ENCODE measurements at regions not wholly inside any gene's neighbourhood (a gene's known extent, or its start where the extent isn't known, plus 50 kb on each side); places are given as distances from the start of the nearest gene placed in this dataset.

- TF ChIP-seq CEBPB (IDR thresholded peaks at IDR 0.05) (no peak), EP300 (IDR thresholded peaks at IDR 0.05; ENCODE audit: borderline replicate concordance) (no peak), RAD21 (IDR thresholded peaks at IDR 0.05; ENCODE audit: low read depth) (no peak), NFIC (IDR thresholded peaks at IDR 0.05) (no peak), ZBTB7A (IDR thresholded peaks at IDR 0.05; ENCODE audit: low read depth) (no peak), TCF12 (IDR thresholded peaks at IDR 0.05; ENCODE audit: low read depth) (no peak), FOXM1 (IDR thresholded peaks at IDR 0.05; ENCODE audit: borderline replicate concordance, low read depth) (no peak), CREB1 (IDR thresholded peaks at IDR 0.05; ENCODE audit: low read depth) (no peak), YY1 (IDR thresholded peaks at IDR 0.05; ENCODE audit: low read depth) (no peak), TAF1 (IDR thresholded peaks at IDR 0.05; ENCODE audit: low read depth) (no peak), TEAD4 (IDR thresholded peaks at IDR 0.05) (no peak), EGR1 (IDR thresholded peaks at IDR 0.05) (no peak)
- TF ChIP-seq, protein P1, sequence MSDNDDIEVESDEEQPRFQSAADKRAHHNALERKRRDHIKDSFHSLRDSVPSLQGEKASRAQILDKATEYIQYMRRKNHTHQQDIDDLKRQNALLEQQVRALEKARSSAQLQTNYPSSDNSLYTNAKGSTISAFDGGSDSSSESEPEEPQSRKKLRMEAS (IDR thresholded peaks at IDR 0.05), result no peak
- TF ChIP-seq, protein P2, sequence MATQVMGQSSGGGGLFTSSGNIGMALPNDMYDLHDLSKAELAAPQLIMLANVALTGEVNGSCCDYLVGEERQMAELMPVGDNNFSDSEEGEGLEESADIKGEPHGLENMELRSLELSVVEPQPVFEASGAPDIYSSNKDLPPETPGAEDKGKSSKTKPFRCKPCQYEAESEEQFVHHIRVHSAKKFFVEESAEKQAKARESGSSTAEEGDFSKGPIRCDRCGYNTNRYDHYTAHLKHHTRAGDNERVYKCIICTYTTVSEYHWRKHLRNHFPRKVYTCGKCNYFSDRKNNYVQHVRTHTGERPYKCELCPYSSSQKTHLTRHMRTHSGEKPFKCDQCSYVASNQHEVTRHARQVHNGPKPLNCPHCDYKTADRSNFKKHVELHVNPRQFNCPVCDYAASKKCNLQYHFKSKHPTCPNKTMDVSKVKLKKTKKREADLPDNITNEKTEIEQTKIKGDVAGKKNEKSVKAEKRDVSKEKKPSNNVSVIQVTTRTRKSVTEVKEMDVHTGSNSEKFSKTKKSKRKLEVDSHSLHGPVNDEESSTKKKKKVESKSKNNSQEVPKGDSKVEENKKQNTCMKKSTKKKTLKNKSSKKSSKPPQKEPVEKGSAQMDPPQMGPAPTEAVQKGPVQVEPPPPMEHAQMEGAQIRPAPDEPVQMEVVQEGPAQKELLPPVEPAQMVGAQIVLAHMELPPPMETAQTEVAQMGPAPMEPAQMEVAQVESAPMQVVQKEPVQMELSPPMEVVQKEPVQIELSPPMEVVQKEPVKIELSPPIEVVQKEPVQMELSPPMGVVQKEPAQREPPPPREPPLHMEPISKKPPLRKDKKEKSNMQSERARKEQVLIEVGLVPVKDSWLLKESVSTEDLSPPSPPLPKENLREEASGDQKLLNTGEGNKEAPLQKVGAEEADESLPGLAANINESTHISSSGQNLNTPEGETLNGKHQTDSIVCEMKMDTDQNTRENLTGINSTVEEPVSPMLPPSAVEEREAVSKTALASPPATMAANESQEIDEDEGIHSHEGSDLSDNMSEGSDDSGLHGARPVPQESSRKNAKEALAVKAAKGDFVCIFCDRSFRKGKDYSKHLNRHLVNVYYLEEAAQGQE (IDR thresholded peaks at IDR 0.05; ENCODE audit: low read depth), result no peak
- TF ChIP-seq, protein P3, sequence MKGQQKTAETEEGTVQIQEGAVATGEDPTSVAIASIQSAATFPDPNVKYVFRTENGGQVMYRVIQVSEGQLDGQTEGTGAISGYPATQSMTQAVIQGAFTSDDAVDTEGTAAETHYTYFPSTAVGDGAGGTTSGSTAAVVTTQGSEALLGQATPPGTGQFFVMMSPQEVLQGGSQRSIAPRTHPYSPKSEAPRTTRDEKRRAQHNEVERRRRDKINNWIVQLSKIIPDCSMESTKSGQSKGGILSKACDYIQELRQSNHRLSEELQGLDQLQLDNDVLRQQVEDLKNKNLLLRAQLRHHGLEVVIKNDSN (IDR thresholded peaks at IDR 0.05), result no peak
These were observed 121.4 kb upstream of the GATB start for GRCh38 chr4:151882072-151882803.

GRCh38 chr4:151879705-151880445, 119.1 kb upstream of the GATB start:
- no peak for TF ChIP-seq ZBTB7A (IDR thresholded peaks at IDR 0.05; ENCODE audit: low read depth)
- no peak for TF ChIP-seq TEAD4 (IDR thresholded peaks at IDR 0.05)

- TF ChIP-seq RAD21 (IDR thresholded peaks at IDR 0.05; ENCODE audit: low read depth), result no peak
These were observed 115.7 kb upstream of the GATB start for GRCh38 chr4:151876381-151876988.

DNA sequence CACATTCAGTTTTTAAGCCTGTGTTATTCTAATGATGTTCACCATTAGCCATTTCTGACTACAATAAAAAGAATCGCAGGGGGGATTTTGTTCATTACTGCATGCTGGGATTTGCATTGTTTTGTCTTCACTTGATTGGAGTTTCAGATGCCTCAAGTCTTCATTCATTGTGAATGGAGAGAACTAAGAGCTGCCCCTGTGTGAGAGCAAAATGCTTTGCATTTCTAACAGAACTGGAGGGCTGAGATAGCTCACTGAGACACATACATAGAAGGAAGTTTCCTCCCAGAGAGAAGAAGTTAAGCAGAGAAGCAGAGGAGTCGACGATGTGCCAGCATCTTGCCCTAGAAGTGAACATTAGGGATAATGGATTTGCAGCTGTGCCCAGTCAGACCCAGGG, 113.5 kb upstream of the GATB start:
- TF ChIP-seq, protein P2 (IDR thresholded peaks at IDR 0.05; ENCODE audit: low read depth), result no peak
- TF ChIP-seq NFIC (IDR thresholded peaks at IDR 0.05), result no peak
- TF ChIP-seq, protein P3 (IDR thresholded peaks at IDR 0.05), result no peak
- TF ChIP-seq TEAD4 (IDR thresholded peaks at IDR 0.05), result no peak
- no peak for TF ChIP-seq RAD21 (IDR thresholded peaks at IDR 0.05; ENCODE audit: low read depth)
- TF ChIP-seq EP300 (IDR thresholded peaks at IDR 0.05; ENCODE audit: borderline replicate concordance), result no peak
- no peak for TF ChIP-seq FOXM1 (IDR thresholded peaks at IDR 0.05; ENCODE audit: borderline replicate concordance, low read depth)
- TF ChIP-seq, protein P1 (IDR thresholded peaks at IDR 0.05), result no peak
- no peak for TF ChIP-seq YY1 (IDR thresholded peaks at IDR 0.05; ENCODE audit: low read depth)
- no peak for TF ChIP-seq TCF12 (IDR thresholded peaks at IDR 0.05; ENCODE audit: low read depth)
- TF ChIP-seq ZBTB7A (IDR thresholded peaks at IDR 0.05; ENCODE audit: low read depth), result no peak
- no peak for TF ChIP-seq TAF1 (IDR thresholded peaks at IDR 0.05; ENCODE audit: low read depth)

- no peak for TF ChIP-seq EP300 (IDR thresholded peaks at IDR 0.05; ENCODE audit: borderline replicate concordance)
- TF ChIP-seq, protein P2 (IDR thresholded peaks at IDR 0.05; ENCODE audit: low read depth), result no peak
- TF ChIP-seq, protein P3 (IDR thresholded peaks at IDR 0.05), result no peak
- no peak for TF ChIP-seq TAF1 (IDR thresholded peaks at IDR 0.05; ENCODE audit: low read depth)
These were observed 105.7 kb upstream of the GATB start for GRCh38 chr4:151866592-151866918.
